TTC549 (cell line): ENCODE measurements at regions not wholly inside any gene's neighbourhood (a gene's known extent, or its start where the extent isn't known, plus 50 kb on each side); places are given as distances from the start of the nearest gene placed in this dataset.

ENCODE experiments used
- FAIRE-seq: peaks from 2 replicates; lab custom pipeline; 2012; peaks lifted over from hg19 to GRCh38; lab: Jason Lieb, UNC

DNA sequence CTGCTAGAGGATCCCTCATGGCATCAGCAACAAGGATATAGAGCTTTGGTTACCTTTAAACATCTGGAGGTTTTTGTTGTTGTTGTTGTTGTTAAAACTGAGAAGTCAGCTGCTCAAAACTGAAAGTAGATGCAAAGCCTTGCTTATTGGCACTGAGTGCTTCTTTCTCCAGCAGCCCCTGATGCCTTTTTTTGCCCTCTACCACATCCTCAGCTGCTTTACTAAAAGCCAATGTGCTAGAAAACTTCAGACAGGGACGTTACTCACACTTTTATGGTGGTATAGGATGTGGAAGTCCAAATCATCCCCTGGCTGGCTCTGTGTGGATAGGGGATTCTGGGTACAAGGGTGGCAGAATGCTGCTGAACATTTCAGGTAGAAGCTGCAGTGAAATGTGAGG lies 78.3 kb upstream of the CHST9 start:
- FAIRE-seq = no peak

- no peak for FAIRE-seq
Observed at GRCh38 chr18:27261769-27262549, 76.9 kb upstream of the CHST9 start.

DNA sequence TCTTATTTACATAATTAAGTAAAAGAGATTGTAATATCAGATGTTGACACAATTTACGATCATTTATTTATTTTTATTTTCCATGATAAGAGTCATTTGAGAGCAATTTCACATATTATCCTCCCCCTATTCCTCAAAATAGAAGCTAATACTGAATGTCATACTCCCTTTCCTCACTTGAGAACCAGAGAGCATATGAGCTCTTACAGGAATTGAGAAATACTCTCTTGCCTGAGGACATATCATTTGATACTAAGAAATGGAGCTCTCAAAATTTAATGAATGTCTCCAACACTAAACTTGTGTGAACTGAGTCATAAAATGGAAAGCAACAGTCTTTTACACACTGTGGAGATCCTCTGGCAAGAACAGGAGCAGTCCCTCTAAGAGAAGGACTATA lies 68.5 kb upstream of the CHST9 start:
- FAIRE-seq = no peak

DNA sequence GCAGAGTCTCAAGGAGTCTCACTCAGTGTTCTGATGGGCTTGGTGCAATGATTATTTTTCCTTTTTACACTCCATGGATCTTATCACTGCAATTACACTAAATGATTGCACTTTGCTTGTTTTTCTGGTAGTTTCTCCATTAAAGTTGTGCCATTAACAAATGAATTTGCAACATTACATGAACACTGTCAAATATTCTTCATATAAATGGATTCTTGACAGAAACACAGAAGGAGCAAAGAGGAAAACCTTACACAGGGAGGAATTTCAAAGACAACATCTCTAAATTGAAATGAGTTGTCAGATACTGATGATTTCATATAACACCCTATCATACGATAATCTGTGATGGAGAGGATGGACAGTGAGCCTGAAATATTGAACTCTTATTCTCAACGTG lies 65.4 kb upstream of the CHST9 start:
- no peak for FAIRE-seq

GRCh38 chr18:27249933-27250332 lies 64.8 kb upstream of the CHST9 start:
- FAIRE-seq = no peak

DNA sequence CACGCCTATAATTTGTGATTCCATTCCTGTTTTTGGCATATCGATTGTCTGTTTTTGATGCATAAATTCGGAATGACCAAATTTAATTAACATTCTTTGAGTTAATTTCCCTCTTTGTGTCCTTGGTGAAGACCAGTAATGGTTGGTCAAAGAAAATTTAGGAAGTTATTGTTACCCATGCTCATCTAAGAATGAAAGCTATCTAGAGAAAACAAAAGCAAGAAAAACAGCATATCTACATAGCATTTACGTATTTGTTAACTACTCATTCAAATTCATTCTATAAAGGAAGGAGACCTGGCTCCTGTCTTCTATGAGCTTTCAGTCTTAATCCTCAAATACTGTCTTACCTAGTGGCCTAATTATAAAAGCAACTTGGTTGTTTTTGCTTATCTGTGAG lies 59.2 kb upstream of the CHST9 start:
- FAIRE-seq = no peak

- FAIRE-seq = no peak
Observed at GRCh38 chr18:27242392-27243047, 57.4 kb upstream of the CHST9 start.

DNA sequence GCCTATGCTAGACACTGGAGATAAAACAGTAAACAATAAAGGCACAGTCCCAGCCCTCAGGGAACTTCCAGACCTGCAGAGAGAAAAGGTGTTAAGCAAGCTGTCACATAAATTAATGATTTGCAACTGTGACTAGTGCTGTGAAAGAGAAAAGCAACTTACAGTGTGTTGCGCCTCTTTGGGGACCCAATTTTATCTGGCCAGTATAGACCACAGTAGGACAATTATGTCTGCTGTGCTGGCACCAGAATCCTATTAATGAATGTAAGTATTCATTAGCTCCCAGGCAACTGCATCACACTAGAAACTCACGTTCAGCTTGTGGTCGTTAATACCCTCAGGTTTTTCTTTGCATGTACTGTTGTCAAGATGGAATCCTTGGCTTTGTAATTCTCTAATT lies 55.3 kb upstream of the CHST9 start:
- no peak for FAIRE-seq

- no peak for FAIRE-seq
Observed at GRCh38 chr18:27239669-27240068, 54.6 kb upstream of the CHST9 start.

DNA sequence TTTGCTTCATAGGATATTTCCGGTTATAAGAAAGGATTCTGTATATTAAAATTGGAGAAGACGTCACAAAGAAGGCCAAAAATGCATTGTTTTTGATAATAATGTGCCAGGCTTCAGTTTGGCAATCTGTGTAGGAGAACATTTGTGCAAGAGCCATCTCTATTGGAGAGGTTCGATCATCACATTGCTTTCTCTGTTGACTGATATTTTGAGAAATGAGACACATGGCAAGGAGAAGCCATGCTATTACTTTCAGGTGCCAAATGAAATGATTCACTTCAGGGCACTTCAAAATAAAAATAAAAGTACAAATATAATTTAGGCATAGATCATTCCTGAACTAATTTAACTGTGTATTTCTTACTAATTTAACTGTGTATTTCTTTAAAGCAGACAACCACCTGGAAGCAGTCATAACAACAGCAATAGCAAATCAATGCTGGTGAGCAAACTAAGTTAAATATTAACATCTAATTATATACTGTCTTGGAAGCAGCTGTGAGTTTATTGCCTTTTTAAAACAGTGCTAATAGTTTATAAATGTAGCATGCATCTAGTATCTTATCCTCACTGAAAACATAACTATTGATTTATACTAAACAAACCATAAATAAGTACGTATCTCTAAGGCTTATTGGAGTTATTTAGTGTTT lies 50.2 kb upstream of the CHST9 start:
- no peak for FAIRE-seq
